ENCODE measurements at regions not wholly inside any gene's neighbourhood (a gene's known extent, or its start where the extent isn't known, plus 50 kb on each side); places are given as distances from the start of the nearest gene placed in this dataset.

DNA sequence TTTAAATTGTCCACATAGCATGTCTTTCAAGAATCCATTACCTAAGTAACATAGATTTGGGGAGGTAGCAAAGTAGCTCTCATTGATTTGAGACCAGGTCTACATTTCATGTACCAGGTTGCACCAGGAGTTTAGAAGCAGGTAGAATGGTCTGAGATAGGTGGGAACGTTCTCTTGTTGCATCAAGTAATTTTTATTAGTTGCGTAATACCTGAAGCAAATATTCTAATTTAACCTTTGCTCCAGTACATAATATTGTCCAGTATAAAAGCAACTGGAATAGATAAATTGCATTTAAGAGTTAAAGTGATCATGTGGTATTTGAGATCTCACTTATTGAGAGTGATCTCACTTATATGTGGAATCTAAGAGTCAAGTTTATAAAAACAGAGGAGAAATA is 597.1 kb upstream of the PRMT6 start:
- no peak for TF ChIP-seq CTCF (IDR thresholded peaks at IDR 0.05; ENCODE audit: low read depth, low read length)
- no peak overlapping the region for H3K4me3 ChIP-seq (ENCODE audit: low read depth, low read length)

DNA sequence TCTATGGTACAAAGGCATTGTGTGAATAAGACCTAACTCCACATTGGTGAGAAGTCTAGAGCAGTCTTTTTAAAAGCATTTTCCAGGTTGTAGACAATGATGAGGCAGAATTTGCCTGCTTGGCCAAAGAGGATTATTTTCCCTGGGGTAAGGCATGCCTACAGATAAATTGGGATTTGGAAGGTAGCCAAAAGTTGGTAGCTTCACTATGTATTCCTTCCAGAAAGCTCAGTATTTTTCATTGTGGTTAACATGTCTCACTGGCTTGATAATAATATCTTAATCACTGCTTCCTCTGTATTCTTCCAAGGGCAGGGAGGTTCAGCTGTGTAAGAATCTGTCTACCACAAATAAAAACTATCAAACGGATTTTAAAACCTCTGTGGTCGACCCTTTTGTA is 590.8 kb upstream of the PRMT6 start:
- no peak for TF ChIP-seq CTCF (IDR thresholded peaks at IDR 0.05; ENCODE audit: low read depth, low read length)
- no peak overlapping the region for H3K4me3 ChIP-seq (ENCODE audit: low read depth, low read length)

DNA sequence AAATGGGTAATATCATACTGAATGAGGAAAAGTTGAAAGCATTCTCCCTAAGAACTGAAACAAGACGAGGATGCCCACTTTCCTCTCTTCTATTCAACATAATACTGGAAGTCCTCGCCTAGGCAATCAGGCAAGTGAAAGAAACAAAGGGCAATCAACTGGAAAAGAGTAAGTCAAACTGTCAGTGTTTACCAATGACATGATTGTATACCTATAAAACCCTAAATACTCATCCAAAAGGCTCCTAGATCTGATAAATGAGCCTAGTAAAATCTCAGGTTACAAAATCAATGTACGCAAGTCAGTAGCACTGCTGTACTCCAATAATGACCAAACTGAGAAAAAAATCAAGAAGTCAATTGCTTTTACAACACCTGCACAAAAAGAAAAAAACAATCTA is 575.8 kb upstream of the PRMT6 start:
- H3K4me3 ChIP-seq (ENCODE audit: low read depth, low read length): no peak overlapping the region
- no peak for TF ChIP-seq CTCF (IDR thresholded peaks at IDR 0.05; ENCODE audit: low read depth, low read length)

DNA sequence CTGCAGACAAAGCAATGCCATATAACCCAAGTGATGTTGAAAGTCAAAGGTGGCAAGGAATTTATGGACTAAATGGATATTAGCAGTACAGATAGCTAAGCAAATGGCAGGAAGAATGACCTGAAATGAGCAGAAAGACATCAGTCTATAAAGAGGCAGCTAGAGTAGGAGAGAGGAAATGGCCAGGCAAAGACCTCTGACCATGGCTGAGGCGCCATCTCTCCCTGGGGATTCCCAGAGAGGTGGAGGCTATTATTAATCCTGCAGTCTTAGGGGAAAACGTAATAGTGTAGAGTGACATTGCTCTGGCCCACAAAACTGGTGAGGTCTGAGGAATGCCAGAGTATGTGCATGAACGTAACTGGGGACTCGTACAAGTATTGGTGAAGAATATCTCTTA is 563.6 kb upstream of the PRMT6 start:
- TF ChIP-seq CTCF (IDR thresholded peaks at IDR 0.05; ENCODE audit: low read depth, low read length): no peak
- no peak overlapping the region for H3K4me3 ChIP-seq (ENCODE audit: low read depth, low read length)

DNA sequence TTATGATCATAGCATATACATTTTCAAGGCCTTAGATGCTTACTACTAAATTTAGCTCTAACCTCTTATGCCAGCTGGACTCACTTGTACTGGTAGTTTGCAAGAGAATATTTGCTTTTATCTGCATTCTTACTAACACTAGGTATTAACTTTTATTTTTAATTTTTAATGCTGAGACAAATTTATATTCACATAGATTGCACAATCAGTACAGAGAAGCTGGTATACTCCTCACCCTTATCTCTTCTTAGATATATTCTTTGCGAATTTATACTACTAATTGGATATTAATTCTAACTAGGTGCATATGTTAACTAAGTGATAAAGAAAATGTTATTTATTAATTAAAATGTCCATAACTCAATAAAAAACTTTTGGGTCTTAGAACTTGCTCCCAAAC is 561.8 kb upstream of the PRMT6 start:
- no peak overlapping the region for H3K4me3 ChIP-seq (ENCODE audit: low read depth, low read length)

DNA sequence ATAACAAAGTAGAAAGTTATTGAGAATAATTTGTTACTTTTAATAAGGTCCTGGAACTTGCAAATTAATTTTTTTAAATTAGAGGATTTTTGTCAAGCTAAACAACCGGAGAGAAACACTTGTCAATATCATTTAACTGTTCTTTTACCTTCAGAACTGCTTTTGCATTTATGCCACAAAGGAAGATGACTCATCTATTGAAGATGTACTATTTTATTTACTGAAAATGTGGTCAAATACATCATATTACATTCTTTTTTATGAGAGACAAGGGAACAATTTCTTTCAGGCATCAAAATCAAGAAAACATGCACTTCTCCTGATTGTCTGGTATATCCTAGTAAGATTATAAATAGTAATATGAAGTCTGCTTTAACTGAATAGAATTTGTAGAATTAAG is 558.2 kb upstream of the PRMT6 start:
- no peak for TF ChIP-seq CTCF (IDR thresholded peaks at IDR 0.05; ENCODE audit: low read depth, low read length)
- H3K4me3 ChIP-seq (ENCODE audit: low read depth, low read length): no peak overlapping the region

More for the DNA sequence above, 561.8 kb upstream of the PRMT6 start:
- TF ChIP-seq CTCF (IDR thresholded peaks at IDR 0.05; ENCODE audit: low read depth, low read length): no peak

DNA sequence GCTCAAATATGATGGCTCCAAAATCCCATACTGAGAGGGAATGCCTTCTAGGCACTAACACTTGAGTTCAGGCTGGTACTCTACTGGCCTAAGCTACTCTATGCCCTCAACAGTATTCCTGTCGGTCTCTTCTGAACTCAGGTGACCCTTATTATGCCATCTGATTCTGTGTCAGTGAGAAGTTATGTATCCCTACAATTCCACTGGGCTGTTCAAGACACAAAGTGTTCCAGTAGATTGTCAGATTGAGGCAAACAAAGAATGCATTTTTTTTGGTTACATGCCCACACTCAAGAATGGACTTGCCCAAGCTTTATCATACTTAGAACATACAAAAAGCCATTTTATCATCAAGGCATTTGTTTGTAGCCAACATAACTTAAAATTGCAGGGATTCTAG is 553.8 kb upstream of the PRMT6 start:
- no peak overlapping the region for H3K4me3 ChIP-seq (ENCODE audit: low read depth, low read length)
- TF ChIP-seq CTCF (IDR thresholded peaks at IDR 0.05; ENCODE audit: low read depth, low read length): no peak
